ENCODE measurements at regions not wholly inside any gene's neighbourhood (a gene's known extent, or its start where the extent isn't known, plus 50 kb on each side); places are given as distances from the start of the nearest gene placed in this dataset.
A peak's percentile ranks its signal among the peaks of the same experiment; 100 is the strongest.

- Histone ChIP-seq H3K27me3 (ENCODE audit: control insufficient read depth in 3 of 3, insufficient read depth in 3 of 3, low read length in 2 of 3) (no peaks in the 10 kb centered on the region), H3K36me3 (ENCODE audit: control insufficient read depth in 4 of 4, insufficient read depth in 4 of 4, low read length in 4 of 4) (no peaks in the 10 kb centered on the region), H3K4me3 (no peak overlapping the region), H3K4me1 (ENCODE audit: control insufficient read depth in 5 of 5, insufficient read depth in 5 of 5, low read length in 5 of 5) (peaks cover 0 to 31% (median 16%) of the 10 kb centered on the region in 5 donors), H3K27ac (ENCODE audit: low read depth in 1 of 2, low read length in 1 of 2) (no peak overlapping the region), H3K9ac (ENCODE audit: insufficient read depth in 1 of 2, low read length in 2 of 2) (no peak overlapping the region), H3K9me3 (ENCODE audit: control insufficient read depth in 4 of 4, insufficient read depth in 3 of 4, low read length in 3 of 4) (no peaks in the 10 kb centered on the region)
- WGBS, 2 donors: 97% methylated on average over 3 of the region's 3 CpGs
- no peak for DNase-seq
- no peak for ATAC-seq (ENCODE audit: insufficient read depth, low FRiP score)
- TF ChIP-seq CTCF (IDR thresholded peaks at IDR 0.05; ENCODE audit: control extremely low read depth, extremely low read depth): no peak
These were observed 224.9 kb downstream of the VAPA start for GRCh38 chr18:10138719-10139118.

GRCh38 chr18:10139783-10140410 lies 226.1 kb downstream of the VAPA start:
- no peak for TF ChIP-seq CTCF (IDR thresholded peaks at IDR 0.05; ENCODE audit: control extremely low read depth, extremely low read depth)
- no peak overlapping the region for H3K4me3 ChIP-seq
- peaks cover 0 to 35% (median 16%) of the 10 kb centered on the region in 5 donors for H3K4me1 ChIP-seq (ENCODE audit: control insufficient read depth in 5 of 5, insufficient read depth in 5 of 5, low read length in 5 of 5)
- ATAC-seq (ENCODE audit: insufficient read depth, low FRiP score): no peak
- H3K9me3 ChIP-seq (ENCODE audit: control insufficient read depth in 4 of 4, insufficient read depth in 3 of 4, low read length in 3 of 4): no peaks in the 10 kb centered on the region
- no peaks in the 10 kb centered on the region for H3K36me3 ChIP-seq (ENCODE audit: control insufficient read depth in 4 of 4, insufficient read depth in 4 of 4, low read length in 4 of 4)
- WGBS, 2 donors: 74 to 84% methylated on average over 7 of the region's 7 CpGs
- H3K27me3 ChIP-seq (ENCODE audit: control insufficient read depth in 3 of 3, insufficient read depth in 3 of 3, low read length in 2 of 3): no peaks in the 10 kb centered on the region
- no peak for DNase-seq
- H3K27ac ChIP-seq (ENCODE audit: low read depth in 1 of 2, low read length in 1 of 2): peak overlapping the region in 1 of 2 donors; percentile 30
- H3K9ac ChIP-seq (ENCODE audit: insufficient read depth in 1 of 2, low read length in 2 of 2): no peak overlapping the region

- no peak for TF ChIP-seq CTCF (IDR thresholded peaks at IDR 0.05; ENCODE audit: control extremely low read depth, extremely low read depth)
These were observed 226.9 kb downstream of the VAPA start for GRCh38 chr18:10140461-10141282.

More at GRCh38 chr18:10140461-10141282, 226.9 kb downstream of the VAPA start:
- Histone ChIP-seq H3K36me3 (ENCODE audit: control insufficient read depth in 4 of 4, insufficient read depth in 4 of 4, low read length in 4 of 4) (no peaks in the 10 kb centered on the region), H3K27ac (ENCODE audit: low read depth in 1 of 2, low read length in 1 of 2) (peak overlapping the region in 1 of 2 donors; percentile 30), H3K27me3 (ENCODE audit: control insufficient read depth in 3 of 3, insufficient read depth in 3 of 3, low read length in 2 of 3) (no peaks in the 10 kb centered on the region), H3K9ac (ENCODE audit: insufficient read depth in 1 of 2, low read length in 2 of 2) (no peak overlapping the region), H3K4me3 (no peak overlapping the region), H3K4me1 (ENCODE audit: control insufficient read depth in 5 of 5, insufficient read depth in 5 of 5, low read length in 5 of 5) (peaks cover 0 to 35% (median 16%) of the 10 kb centered on the region in 5 donors), H3K9me3 (ENCODE audit: control insufficient read depth in 4 of 4, insufficient read depth in 3 of 4, low read length in 3 of 4) (no peaks in the 10 kb centered on the region)
- peak; percentile 58 for ATAC-seq (ENCODE audit: insufficient read depth, low FRiP score)
- DNase-seq: peak in 2 of 3 donors; percentile 40 to 58
- 52 to 53% methylated on average over 7 of the region's 7 CpGs for WGBS, 2 donors
